Activated naive CD8-positive, alpha-beta T cell treated with anti-CD3 and anti-CD28 coated beads, Interleukin-2, amount 50 U/mL, for 16 hours (primary cell): ENCODE measurements at regions not wholly inside any gene's neighbourhood (a gene's known extent, or its start where the extent isn't known, plus 50 kb on each side); places are given as distances from the start of the nearest gene placed in this dataset.
"Not testable (repeated sequence)": the region's sequence is repeated elsewhere in the genome, so short reads cannot be mapped to it uniquely, and the experiment has no call there.

Experiments used
- DNase-seq: peaks from one replicate; pipeline ENCODE4 v3.0.0-alpha.2; 2020; ENCODE audit warnings: low read depth, low spot score

GRCh38 chr1:222066539-222066938 is 324.6 kb upstream of the DUSP10 start:
- no peak for DNase-seq

- no peak for DNase-seq
Measured at GRCh38 chr1:222065234-222065633, 323.3 kb upstream of the DUSP10 start.

GRCh38 chr1:222064388-222065211 is 322.7 kb upstream of the DUSP10 start:
- DNase-seq: no peak

- no peak for DNase-seq
Measured at GRCh38 chr1:222062640-222063039, 320.8 kb upstream of the DUSP10 start.

GRCh38 chr1:222061711-222062359 is 319.9 kb upstream of the DUSP10 start:
- DNase-seq: no peak

- no peak for DNase-seq
Measured at GRCh38 chr1:222060210-222060916, 318.5 kb upstream of the DUSP10 start.

GRCh38 chr1:222058249-222058648 is 316.4 kb upstream of the DUSP10 start:
- no peak for DNase-seq

GRCh38 chr1:222057162-222057561 is 315.3 kb upstream of the DUSP10 start:
- no peak for DNase-seq

GRCh38 chr1:222054416-222054815 is 312.5 kb upstream of the DUSP10 start:
- no peak for DNase-seq

- no peak for DNase-seq
Measured at GRCh38 chr1:222053790-222054294, 312.0 kb upstream of the DUSP10 start.

- DNase-seq: not testable (repeated sequence)
Measured at GRCh38 chr1:222051311-222051710, 309.4 kb upstream of the DUSP10 start.

GRCh38 chr1:222049661-222050060 is 307.8 kb upstream of the DUSP10 start:
- DNase-seq: not testable (repeated sequence)

- DNase-seq: no peak
Measured at GRCh38 chr1:222049176-222049575, 307.3 kb upstream of the DUSP10 start.

- DNase-seq: no peak
Measured at GRCh38 chr1:222048094-222048595, 306.3 kb upstream of the DUSP10 start.

GRCh38 chr1:222047366-222047765 is 305.5 kb upstream of the DUSP10 start:
- DNase-seq: no peak

- no peak for DNase-seq
Measured at GRCh38 chr1:222046684-222047263, 304.9 kb upstream of the DUSP10 start.

- DNase-seq: no peak
Measured at GRCh38 chr1:222045786-222046185, 303.9 kb upstream of the DUSP10 start.

GRCh38 chr1:222045236-222045635 is 303.3 kb upstream of the DUSP10 start:
- no peak for DNase-seq

- DNase-seq: no peak
Measured at GRCh38 chr1:222043444-222044292, 301.8 kb upstream of the DUSP10 start.

- no peak for DNase-seq
Measured at GRCh38 chr1:222042120-222042519, 300.2 kb upstream of the DUSP10 start.

- no peak for DNase-seq
Measured at GRCh38 chr1:222040955-222041354, 299.1 kb upstream of the DUSP10 start.
